ENCODE measurements at regions not wholly inside any gene's neighbourhood (a gene's known extent, or its start where the extent isn't known, plus 50 kb on each side); places are given as distances from the start of the nearest gene placed in this dataset.

GRCh38 chr13:26992951-26993719, 178.5 kb downstream of the USP12 start:
- Histone ChIP-seq H3K4me1 (replicated peaks in 1 of 2) (peaks cover 0 to 6% of the 10 kb centered on the region in 2 donors), H3K9me3 (replicated peaks in 1 of 3) (no peaks in the 10 kb centered on the region), H3K4me3 (no peak overlapping the region), H3K27ac (no peak overlapping the region), H3K27me3 (no peaks in the 10 kb centered on the region), H3K36me3 (replicated peaks in 1 of 2) (no peaks in the 10 kb centered on the region)
- DNase-seq = no peak
- intact Hi-C loops (cut with DNase I) = no loop called here
- no peak for TF ChIP-seq POLR2A (IDR thresholded peaks at IDR 0.05)
- no peak for TF ChIP-seq CTCF (IDR thresholded peaks at IDR 0.05)
- 71 to 76% (median 75%) methylated on average over 4 of the region's 4 CpGs for WGBS, 4 donors

DNA sequence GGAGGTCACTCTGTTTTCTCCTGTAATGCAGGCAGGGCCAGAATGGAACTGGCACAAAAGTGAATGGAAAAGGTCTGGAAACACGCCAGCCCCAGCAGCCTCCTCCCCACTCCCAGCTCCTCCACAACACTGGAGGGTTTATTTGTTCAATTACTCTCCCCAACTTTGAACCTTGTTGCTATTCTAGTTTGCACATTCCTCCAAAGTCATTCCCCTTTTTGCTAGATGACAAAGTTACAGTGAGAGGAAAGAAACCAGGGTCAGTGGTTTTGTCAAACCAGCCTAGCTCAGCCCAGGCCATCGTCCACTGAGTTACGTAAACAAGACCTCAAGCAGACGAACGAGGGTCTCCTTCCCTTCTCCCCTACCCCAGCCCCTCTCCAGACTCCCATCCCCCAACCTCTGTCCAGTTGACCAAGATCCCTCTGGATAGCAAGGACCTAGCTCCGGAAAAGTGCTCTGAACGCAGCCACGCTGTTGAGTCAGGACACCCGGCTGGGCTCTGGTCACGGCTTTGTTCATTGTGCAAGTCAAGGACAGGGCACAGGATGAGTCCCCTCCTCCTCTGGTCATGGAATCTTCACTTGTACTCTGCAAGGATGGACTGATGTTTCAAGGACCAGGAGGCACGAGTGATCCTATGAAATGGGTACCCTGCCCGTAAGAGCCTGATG, 180.0 kb downstream of the USP12 start:
- intact Hi-C loops (cut with DNase I) = no loop called here
- peaks cover 8% of the 10 kb centered on the region for H3K27me3 ChIP-seq
- peak overlapping the region in 1 of 5 donors; percentile 67 for H3K27ac ChIP-seq
- H3K4me1 ChIP-seq (replicated peaks in 1 of 2) = peaks cover 0 to 6% of the 10 kb centered on the region in 2 donors
- H3K36me3 ChIP-seq (replicated peaks in 1 of 2) = no peaks in the 10 kb centered on the region
- TF ChIP-seq POLR2A (IDR thresholded peaks at IDR 0.05) (no peak), CTCF (IDR thresholded peaks at IDR 0.05) (no peak)
- peak in 6 of 7 donors; percentile 31 to 53 (median 39) for DNase-seq
- no peak overlapping the region for H3K4me3 ChIP-seq
- WGBS, 4 donors = 41 to 57% (median 48%) methylated on average over 10 to 12 of the region's 12 CpGs
- H3K9me3 ChIP-seq (replicated peaks in 1 of 3) = no peaks in the 10 kb centered on the region

GRCh38 chr13:26989957-26990713, 181.5 kb downstream of the USP12 start:
- DNase-seq = no peak
- H3K9me3 ChIP-seq (replicated peaks in 1 of 3) = no peaks in the 10 kb centered on the region
- peaks cover 8% of the 10 kb centered on the region for H3K27me3 ChIP-seq
- 76 to 90% (median 83%) methylated on average over 15 to 16 of the region's 16 CpGs for WGBS, 4 donors
- intact Hi-C loops (cut with DNase I) = loop anchor here (5.0 to 10.0 kb wide), 5 partner anchors 182 to 995 kb away; partner anchors contain the start of genes RASL11A (in 2 of the 2), URAD (in 1 of the 2) and USP12 (in 1 of the 2)
- no peaks in the 10 kb centered on the region for H3K36me3 ChIP-seq (replicated peaks in 1 of 2)
- peaks cover 0 to 6% of the 10 kb centered on the region in 2 donors for H3K4me1 ChIP-seq (replicated peaks in 1 of 2)
- no peak overlapping the region for H3K27ac ChIP-seq
- no peak overlapping the region for H3K4me3 ChIP-seq
- TF ChIP-seq CTCF (IDR thresholded peaks at IDR 0.05) (no peak), POLR2A (IDR thresholded peaks at IDR 0.05) (no peak)

Measured in adrenal gland (tissue), 9 donors.